Upper lobe of left lung (tissue), 6 donors: ENCODE measurements at regions not wholly inside any gene's neighbourhood (a gene's known extent, or its start where the extent isn't known, plus 50 kb on each side); places are given as distances from the start of the nearest gene placed in this dataset.
A peak's percentile ranks its signal among the peaks of the same experiment; 100 is the strongest.
"Not testable (repeated sequence)": the region's sequence is repeated elsewhere in the genome, so short reads cannot be mapped to it uniquely, and the experiment has no call there.

ENCODE experiments used
- ATAC-seq, 2 donors: fragments of 200-7000 bp; cut with Tn5 transposase; one replicate each; pipeline ENCODE4 v1.9.1; 2022; ENCODE audit warnings: mild to moderate bottlenecking in 2 of 2, moderate library complexity in 2 of 2; ENCODE audit not compliant: low FRiP score in 2 of 2
- DNase-seq, 2 donors: peaks; one replicate each; pipeline ENCODE4 v3.0.0-alpha.2; 2019 to 2020
- H3K27ac ChIP-seq, 4 donors: fragments of 200-600 bp; sonication (generic); one replicate each; pipeline ENCODE4 v1.5.1; 2016 to 2019
- H3K27me3 ChIP-seq, 4 donors: fragments of 200-600 bp; sonication (generic); one replicate each; pipeline ENCODE4 v1.5.1; 2017 to 2019
- H3K36me3 ChIP-seq, 4 donors: fragments of 200-600 bp; sonication (generic); one replicate each; pipeline ENCODE4 v1.5.1; 2016 to 2019
- H3K4me1 ChIP-seq, 4 donors: fragments of 200-600 bp; sonication (generic); one replicate each; pipeline ENCODE4 v1.5.1; 2018 to 2019
- H3K4me3 ChIP-seq, 4 donors: fragments of 200-600 bp; sonication (generic); one replicate each; pipeline ENCODE4 v1.5.1; 2017 to 2019; ENCODE audit warnings: mild to moderate bottlenecking in 2 of 4, moderate library complexity in 1 of 4
- H3K9me3 ChIP-seq, 4 donors: fragments of 200-600 bp; sonication (generic); one replicate each; pipeline ENCODE4 v1.5.1; 2018 to 2019
- EP300 ChIP-seq, 4 donors: sonication (generic); formaldehyde crosslinking; IDR thresholded peaks; one replicate each; pipeline ENCODE4 v1.5.1; 2017; ENCODE audit warnings: antibody characterized with exemption in 4 of 4, control low read depth in 2 of 4
- POLR2A ChIP-seq, 4 donors: fragments of 450-650 bp; IDR thresholded peaks; one replicate each; pipeline ENCODE4 v1.5.1; 2016 to 2017; ENCODE audit warnings: antibody characterized with exemption in 4 of 4, mild to moderate bottlenecking in 2 of 4
- POLR2AphosphoS5 ChIP-seq, 2 donors: sonication (generic); formaldehyde crosslinking; IDR thresholded peaks; one replicate each; pipeline ENCODE4 v1.5.1; 2017; ENCODE audit warnings: antibody characterized with exemption in 2 of 2
- WGBS, 2 donors: methylation state at CpG; one replicate each; pipeline ENCODE4 v1.1.5; 2017 to 2018; 5-methylcytosine and 5-hydroxymethylcytosine counted together
- TF ChIP-seq, protein P1 (sequence below), 6 experiments: fragments of 450-650 bp in 4 of 6; fragments of 200-600 bp in 2 of 6; sonication (generic) in 2 of 6; IDR thresholded peaks; one replicate each; pipeline ENCODE4 v1.5.1; 2016 to 2019; ENCODE audit warnings: antibody characterized with exemption in 6 of 6
- donor health status: DM: no; HTN: no; CAD: no; lungs with moderate emphysema.
- donor health status: DM: no; HTN: yes; CAD: no; lungs with severe emphysema.

DNA sequence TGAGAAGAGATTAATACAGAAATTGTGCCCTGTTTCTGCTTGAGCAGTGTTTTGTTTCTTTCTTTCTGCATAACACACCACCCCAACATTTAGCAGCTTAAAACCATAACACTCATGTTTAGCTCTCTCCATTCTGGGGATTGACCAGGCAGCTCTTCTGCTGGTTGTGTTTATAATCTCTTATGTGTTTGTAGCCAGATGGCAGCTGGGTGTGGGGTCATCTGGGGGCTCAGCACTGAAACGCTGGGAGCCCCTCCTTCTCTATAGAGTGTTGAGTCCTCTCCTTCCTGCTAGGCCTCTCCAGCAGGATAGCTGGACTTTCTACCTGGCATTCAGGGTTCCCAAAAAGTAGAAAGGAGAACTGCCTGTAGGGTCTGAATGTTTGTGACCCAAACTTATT, 270.6 kb downstream of the TTC8 start:
- no peaks in the 10 kb centered on the region for H3K27me3 ChIP-seq
- no peak overlapping the region for H3K4me3 ChIP-seq
- no peaks in the 10 kb centered on the region for H3K36me3 ChIP-seq
- no peak overlapping the region for H3K27ac ChIP-seq
- DNase-seq: no peak
- no peak for ATAC-seq
- no peaks in the 10 kb centered on the region for H3K4me1 ChIP-seq
- no peak for TF ChIP-seq POLR2A (IDR thresholded peaks at IDR 0.05)
- no peak for TF ChIP-seq POLR2AphosphoS5 (IDR thresholded peaks at IDR 0.05)
- TF ChIP-seq EP300 (IDR thresholded peaks at IDR 0.05): no peak
- TF ChIP-seq, protein P1, sequence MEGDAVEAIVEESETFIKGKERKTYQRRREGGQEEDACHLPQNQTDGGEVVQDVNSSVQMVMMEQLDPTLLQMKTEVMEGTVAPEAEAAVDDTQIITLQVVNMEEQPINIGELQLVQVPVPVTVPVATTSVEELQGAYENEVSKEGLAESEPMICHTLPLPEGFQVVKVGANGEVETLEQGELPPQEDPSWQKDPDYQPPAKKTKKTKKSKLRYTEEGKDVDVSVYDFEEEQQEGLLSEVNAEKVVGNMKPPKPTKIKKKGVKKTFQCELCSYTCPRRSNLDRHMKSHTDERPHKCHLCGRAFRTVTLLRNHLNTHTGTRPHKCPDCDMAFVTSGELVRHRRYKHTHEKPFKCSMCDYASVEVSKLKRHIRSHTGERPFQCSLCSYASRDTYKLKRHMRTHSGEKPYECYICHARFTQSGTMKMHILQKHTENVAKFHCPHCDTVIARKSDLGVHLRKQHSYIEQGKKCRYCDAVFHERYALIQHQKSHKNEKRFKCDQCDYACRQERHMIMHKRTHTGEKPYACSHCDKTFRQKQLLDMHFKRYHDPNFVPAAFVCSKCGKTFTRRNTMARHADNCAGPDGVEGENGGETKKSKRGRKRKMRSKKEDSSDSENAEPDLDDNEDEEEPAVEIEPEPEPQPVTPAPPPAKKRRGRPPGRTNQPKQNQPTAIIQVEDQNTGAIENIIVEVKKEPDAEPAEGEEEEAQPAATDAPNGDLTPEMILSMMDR (IDR thresholded peaks at IDR 0.05): no peak
- H3K9me3 ChIP-seq: peaks cover 0 to 2% (median 0%) of the 10 kb centered on the region in 4 donors
- WGBS, 2 donors: 56 to 63% methylated on average over 1 of the region's 1 CpG

DNA sequence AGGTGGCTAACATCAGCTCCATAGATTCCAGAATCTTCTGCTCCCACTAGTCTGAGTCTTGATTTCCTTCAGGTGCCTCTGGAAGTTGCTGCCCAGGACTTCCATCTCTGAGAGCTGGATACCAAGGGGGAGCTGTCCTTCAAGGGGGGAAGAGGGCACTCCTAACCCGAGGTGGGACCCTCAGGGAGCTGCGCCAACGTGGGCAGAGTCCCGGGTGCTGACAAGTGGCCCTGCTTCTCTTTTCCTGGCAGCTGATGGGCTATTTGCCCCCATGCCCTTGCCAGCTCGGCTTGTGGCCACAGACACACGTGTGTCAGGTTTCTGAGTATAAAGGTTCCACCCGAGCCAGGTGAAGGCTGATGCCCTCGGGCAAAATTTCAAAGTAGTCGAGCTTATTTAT, 272.5 kb downstream of the TTC8 start:
- Histone ChIP-seq H3K9me3 (peaks cover 0 to 5% (median 0%) of the 10 kb centered on the region in 4 donors), H3K4me1 (no peaks in the 10 kb centered on the region), H3K4me3 (no peak overlapping the region), H3K36me3 (no peaks in the 10 kb centered on the region), H3K27me3 (no peaks in the 10 kb centered on the region), H3K27ac (no peak overlapping the region)
- DNase-seq (peak in 1 of 2 donors; percentile 28), ATAC-seq (no peak)
- no peak for TF ChIP-seq POLR2A (IDR thresholded peaks at IDR 0.05)
- no peak for TF ChIP-seq EP300 (IDR thresholded peaks at IDR 0.05)
- no peak for TF ChIP-seq POLR2AphosphoS5 (IDR thresholded peaks at IDR 0.05)
- TF ChIP-seq, protein P1 (IDR thresholded peaks at IDR 0.05): no peak
- 85 to 88% methylated on average over 4 to 9 of the region's 9 CpGs for whole genome bisulfite sequencing, 2 donors

DNA sequence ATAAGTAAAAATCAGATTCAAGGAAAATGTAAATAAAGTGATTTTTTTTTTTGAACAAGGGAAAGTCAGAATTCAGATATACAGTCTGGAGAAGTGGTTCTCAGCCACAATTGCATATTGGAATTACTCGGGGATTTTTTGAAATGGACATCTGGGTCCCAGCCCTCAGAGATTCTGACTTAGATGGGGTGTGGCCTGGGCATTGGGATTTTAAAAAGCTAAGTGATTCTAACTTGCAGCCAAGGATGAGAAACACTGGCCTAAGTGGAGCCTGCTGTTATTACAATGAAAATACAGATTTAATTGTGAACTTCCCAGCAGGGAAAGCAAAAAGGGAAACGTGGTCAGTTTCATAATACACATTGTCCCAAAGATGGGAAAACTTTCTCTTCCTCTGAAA, 273.8 kb downstream of the TTC8 start:
- DNase-seq (no peak), ATAC-seq (no peak)
- H3K4me1 ChIP-seq: no peaks in the 10 kb centered on the region
- 73 to 76% methylated on average over 2 of the region's 2 CpGs for WGBS, 2 donors
- no peaks in the 10 kb centered on the region for H3K36me3 ChIP-seq
- H3K9me3 ChIP-seq: peaks cover 0 to 5% (median 0%) of the 10 kb centered on the region in 4 donors
- no peak overlapping the region for H3K4me3 ChIP-seq
- TF ChIP-seq POLR2A (IDR thresholded peaks at IDR 0.05) (no peak), POLR2AphosphoS5 (IDR thresholded peaks at IDR 0.05) (no peak), EP300 (IDR thresholded peaks at IDR 0.05) (no peak)
- TF ChIP-seq, protein P1 (IDR thresholded peaks at IDR 0.05): no peak
- H3K27me3 ChIP-seq: no peaks in the 10 kb centered on the region
- H3K27ac ChIP-seq: no peak overlapping the region

DNA sequence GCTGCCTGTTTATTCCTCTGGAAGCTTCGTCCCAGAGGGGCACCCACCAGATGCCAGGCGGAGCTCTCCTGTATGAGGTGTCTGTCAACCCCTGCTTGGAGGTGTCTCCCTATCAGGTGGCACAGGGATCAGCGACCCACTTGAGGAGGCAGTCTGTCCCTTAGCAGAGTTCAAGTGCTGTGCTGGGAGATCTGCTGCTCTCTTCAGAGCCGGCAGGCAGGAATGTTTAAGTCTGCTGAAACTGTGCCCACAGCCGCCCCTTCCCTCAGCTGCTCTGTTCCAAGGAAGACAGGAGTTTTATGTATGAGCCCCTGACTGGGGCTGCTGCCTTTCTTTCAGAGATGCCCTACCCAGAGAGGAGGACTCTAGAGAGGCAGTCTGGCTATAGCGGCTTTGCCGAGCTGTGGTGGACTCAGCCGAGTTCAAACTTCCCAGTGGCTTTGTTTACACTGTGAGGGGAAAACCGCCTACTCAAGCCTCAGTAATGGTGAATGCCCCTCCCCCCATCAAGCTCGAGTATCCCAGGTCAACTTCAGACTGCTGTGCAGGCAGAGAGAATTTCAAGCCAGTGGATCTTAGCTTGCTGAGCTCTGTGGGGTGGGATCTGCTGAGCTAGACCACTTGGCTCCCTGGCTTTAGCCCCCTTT, 279.8 kb downstream of the TTC8 start:
- not testable (repeated sequence) for H3K36me3 ChIP-seq, H3K4me3 ChIP-seq, H3K27ac ChIP-seq, ATAC-seq, H3K27me3 ChIP-seq, DNase-seq, H3K4me1 ChIP-seq
- peaks cover 0 to 11% (median 0%) of the 10 kb centered on the region in 4 donors for H3K9me3 ChIP-seq
- WGBS, 2 donors: 81% methylated on average over 10 of the region's 10 CpGs; no CpG with 5 or more reads in 1 of the 2 donors

GRCh38 chr14:89104861-89105260, 280.4 kb downstream of the TTC8 start:
- H3K4me1 ChIP-seq, H3K27me3 ChIP-seq, H3K36me3 ChIP-seq, ATAC-seq, DNase-seq, H3K27ac ChIP-seq, H3K4me3 ChIP-seq: not testable (repeated sequence)
- peaks cover 0 to 11% (median 0%) of the 10 kb centered on the region in 4 donors for H3K9me3 ChIP-seq
- WGBS, 2 donors: 93 to 100% methylated on average over 4 of the region's 4 CpGs
